Bronchial epithelial cell (primary cell): ENCODE measurements at regions not wholly inside any gene's neighbourhood (a gene's known extent, or its start where the extent isn't known, plus 50 kb on each side); places are given as distances from the start of the nearest gene placed in this dataset.

ENCODE experiments used
- DNase-seq: peaks from one replicate; pipeline ENCODE4 v3.0.0-alpha.2; 2010; ENCODE audit warnings: low read depth
- FAIRE-seq: peaks from 2 replicates; lab custom pipeline; 2011; peaks lifted over from hg19 to GRCh38; lab: Jason Lieb, UNC
- H3K27me3 ChIP-seq: 2 replicates; pipeline ENCODE4 v1.5.1; 2011; ENCODE audit warnings: low read length; ENCODE audit not compliant: control insufficient read depth, insufficient read depth
- H3K36me3 ChIP-seq: 2 replicates; pipeline ENCODE4 v1.5.1; 2011; ENCODE audit warnings: low read length; ENCODE audit not compliant: control insufficient read depth, insufficient read depth
- H3K4me3 ChIP-seq: 2 replicates; pipeline ENCODE4 v1.5.1; 2011; ENCODE audit warnings: mild to moderate bottlenecking, low read depth, low read length, control low read depth
- TF ChIP-seq, protein P1 (sequence below): IDR thresholded peaks from 2 replicates; pipeline ENCODE4 v1.5.1; 2011; ENCODE audit warnings: mild to moderate bottlenecking, moderate library complexity, low read length, control low read depth, inconsistent platforms; ENCODE audit not compliant: insufficient read depth, severe bottlenecking

DNA sequence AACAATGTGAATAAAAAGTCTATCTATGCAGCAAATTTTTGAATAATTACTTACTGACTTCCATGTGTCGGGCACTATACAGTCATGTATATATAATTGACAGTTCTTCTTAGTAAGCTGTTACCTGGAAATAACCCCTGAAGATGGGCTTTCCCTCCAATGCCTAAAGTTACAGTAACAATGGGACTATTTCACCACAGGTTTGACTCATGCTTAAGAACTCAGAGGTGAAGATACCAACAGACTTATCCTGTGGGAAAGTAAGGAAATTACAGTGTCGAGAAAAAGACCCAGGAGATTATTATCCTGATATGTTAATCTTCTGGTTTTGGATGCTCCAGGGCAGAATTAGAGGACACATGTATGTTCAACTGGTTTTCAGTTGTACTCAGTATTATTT is 601.5 kb upstream of the SOX9 start:
- FAIRE-seq (no peak), DNase-seq (peak; percentile 98)
- Histone ChIP-seq H3K27me3 (no peaks in the 10 kb centered on the region), H3K36me3 (no peaks in the 10 kb centered on the region), H3K4me3 (no peak overlapping the region)
- TF ChIP-seq, protein P1, sequence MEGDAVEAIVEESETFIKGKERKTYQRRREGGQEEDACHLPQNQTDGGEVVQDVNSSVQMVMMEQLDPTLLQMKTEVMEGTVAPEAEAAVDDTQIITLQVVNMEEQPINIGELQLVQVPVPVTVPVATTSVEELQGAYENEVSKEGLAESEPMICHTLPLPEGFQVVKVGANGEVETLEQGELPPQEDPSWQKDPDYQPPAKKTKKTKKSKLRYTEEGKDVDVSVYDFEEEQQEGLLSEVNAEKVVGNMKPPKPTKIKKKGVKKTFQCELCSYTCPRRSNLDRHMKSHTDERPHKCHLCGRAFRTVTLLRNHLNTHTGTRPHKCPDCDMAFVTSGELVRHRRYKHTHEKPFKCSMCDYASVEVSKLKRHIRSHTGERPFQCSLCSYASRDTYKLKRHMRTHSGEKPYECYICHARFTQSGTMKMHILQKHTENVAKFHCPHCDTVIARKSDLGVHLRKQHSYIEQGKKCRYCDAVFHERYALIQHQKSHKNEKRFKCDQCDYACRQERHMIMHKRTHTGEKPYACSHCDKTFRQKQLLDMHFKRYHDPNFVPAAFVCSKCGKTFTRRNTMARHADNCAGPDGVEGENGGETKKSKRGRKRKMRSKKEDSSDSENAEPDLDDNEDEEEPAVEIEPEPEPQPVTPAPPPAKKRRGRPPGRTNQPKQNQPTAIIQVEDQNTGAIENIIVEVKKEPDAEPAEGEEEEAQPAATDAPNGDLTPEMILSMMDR: no peak

DNA sequence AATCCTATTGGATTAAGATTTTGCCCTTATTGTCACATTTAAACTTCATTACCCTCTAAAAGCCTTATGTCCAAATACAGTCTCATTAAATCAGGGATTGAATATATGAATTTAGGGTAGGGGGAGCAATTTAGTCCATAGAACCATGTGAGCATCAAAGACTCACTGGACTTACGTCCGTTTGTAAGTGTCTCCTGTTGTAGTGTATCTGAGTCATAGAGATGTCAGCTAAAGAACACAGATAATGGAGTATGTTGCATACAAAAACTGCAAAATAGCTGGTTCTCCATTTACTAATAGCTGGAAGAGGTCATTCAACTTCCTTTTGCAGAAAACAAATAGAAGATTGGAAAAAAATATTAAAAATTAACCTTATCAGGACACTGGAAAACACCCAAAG is 599.1 kb upstream of the SOX9 start:
- no peak overlapping the region for H3K4me3 ChIP-seq
- FAIRE-seq (no peak), DNase-seq (peak; percentile 29)
- H3K27me3 ChIP-seq: no peaks in the 10 kb centered on the region
- TF ChIP-seq, protein P1: no peak
- H3K36me3 ChIP-seq: no peaks in the 10 kb centered on the region

DNA sequence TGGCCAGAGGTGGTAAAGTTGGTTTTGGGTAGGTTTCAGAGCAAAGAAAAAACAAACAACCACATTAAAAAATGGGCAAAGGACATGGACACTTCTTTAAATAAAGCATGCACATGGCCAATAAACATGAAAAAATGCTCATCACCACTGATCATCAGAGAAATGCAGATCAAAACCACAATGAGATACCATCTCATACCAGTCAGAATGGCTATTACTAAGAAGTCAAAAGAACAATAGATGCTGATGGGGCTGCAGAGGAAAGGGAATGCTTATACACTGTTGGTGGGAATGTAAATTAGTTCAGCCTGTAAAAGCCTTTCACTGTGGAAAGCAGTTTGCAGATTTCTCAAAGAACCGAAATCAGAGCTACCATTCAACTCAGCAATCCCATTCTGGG is 598.4 kb upstream of the SOX9 start:
- DNase-seq (no peak), FAIRE-seq (no peak)
- H3K27me3 ChIP-seq: no peaks in the 10 kb centered on the region
- TF ChIP-seq, protein P1: no peak
- no peak overlapping the region for H3K4me3 ChIP-seq
- no peaks in the 10 kb centered on the region for H3K36me3 ChIP-seq

DNA sequence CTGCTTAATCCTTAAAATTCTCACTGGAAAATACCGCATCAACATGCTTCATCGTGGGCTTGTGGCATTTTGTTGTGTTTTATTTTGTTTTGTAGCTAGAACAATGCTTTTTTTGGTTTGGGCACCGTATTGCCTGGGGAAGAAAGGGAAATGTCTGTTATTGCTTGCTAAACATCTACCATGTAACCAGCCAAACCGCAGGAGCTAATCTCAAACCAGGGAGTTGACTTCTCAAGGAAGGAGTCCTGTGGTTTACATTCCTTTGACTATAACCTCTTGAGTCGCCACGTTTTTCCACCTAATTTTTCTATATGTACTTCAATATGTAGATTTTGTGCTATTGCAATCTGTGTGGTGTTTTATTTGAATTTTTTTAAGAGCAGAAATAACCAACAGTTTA is 593.5 kb upstream of the SOX9 start:
- DNase-seq (peak; percentile 76), FAIRE-seq (no peak)
- Histone ChIP-seq H3K36me3 (no peaks in the 10 kb centered on the region), H3K4me3 (no peak overlapping the region), H3K27me3 (no peaks in the 10 kb centered on the region)
- TF ChIP-seq, protein P1: no peak

DNA sequence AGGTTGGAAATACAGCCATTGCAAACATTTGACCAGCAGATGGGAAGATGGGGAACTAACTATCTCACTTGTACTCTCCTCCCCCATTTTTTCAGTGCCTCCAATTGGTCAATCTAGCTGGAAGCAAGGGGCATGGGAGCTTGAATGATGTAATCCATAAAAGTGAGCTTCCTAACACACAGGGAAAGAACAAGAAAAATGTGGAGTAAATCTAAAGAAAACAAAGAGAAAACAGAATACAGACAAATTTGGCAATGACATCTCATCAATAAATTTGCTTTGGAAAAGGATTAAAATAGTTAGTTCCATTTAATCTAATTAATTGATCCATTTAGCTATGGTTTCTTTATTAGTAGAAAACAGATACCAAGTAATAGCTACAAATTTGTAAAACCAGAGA is 592.6 kb upstream of the SOX9 start:
- TF ChIP-seq, protein P1: no peak
- Histone ChIP-seq H3K4me3 (no peak overlapping the region), H3K36me3 (no peaks in the 10 kb centered on the region), H3K27me3 (no peaks in the 10 kb centered on the region)
- DNase-seq (no peak), FAIRE-seq (no peak)

DNA sequence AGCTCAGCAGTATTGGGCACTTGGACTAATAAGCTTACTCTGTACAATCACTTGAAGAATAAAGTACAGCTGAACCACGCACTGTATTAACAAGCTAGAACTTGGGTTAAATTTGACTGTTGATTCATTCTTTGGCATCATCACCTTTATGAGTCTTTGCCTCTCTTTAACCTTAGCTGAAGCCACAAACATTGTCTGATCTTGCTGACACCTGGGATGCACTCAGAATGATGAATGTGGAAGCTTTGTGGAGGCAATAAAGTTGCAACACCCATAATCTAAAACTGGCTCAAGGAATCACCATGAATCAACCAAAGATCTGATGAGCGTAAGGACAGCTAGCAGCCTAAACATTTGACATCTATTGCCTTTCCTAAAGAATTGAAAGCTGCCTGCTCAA is 590.6 kb upstream of the SOX9 start:
- Histone ChIP-seq H3K36me3 (no peaks in the 10 kb centered on the region), H3K27me3 (no peaks in the 10 kb centered on the region), H3K4me3 (no peak overlapping the region)
- FAIRE-seq (peak; percentile 93), DNase-seq (peak; percentile 100)
- TF ChIP-seq, protein P1: no peak
